Neural cell (in vitro differentiated cells): ENCODE measurements at regions not wholly inside any gene's neighbourhood (a gene's known extent, or its start where the extent isn't known, plus 50 kb on each side); places are given as distances from the start of the nearest gene placed in this dataset.

Experiments
- MXI1 ChIP-seq: fragments of 450-650 bp; conservative IDR thresholded peaks from 2 replicates; pipeline ENCODE4 v1.6.1; 2014; ENCODE audit warnings: antibody characterized with exemption, mild to moderate bottlenecking; ENCODE audit not compliant: poor library complexity, severe bottlenecking
- POLR2AphosphoS5 ChIP-seq: IDR thresholded peaks from 2 replicates; pipeline ENCODE4 v1.6.1; 2012
- RAD21 ChIP-seq: fragments of 450-650 bp; conservative IDR thresholded peaks from 2 replicates; pipeline ENCODE4 v1.6.1; 2014; ENCODE audit warnings: antibody characterized with exemption, mild to moderate bottlenecking, moderate library complexity
- TF ChIP-seq, protein P1 (sequence below): fragments of 450-650 bp; IDR thresholded peaks from 2 replicates; pipeline ENCODE4 v1.5.1; 2014; ENCODE audit warnings: antibody characterized with exemption, mild to moderate bottlenecking, moderate library complexity; ENCODE audit not compliant: poor library complexity, severe bottlenecking
- TF ChIP-seq, protein P2 (sequence below): IDR thresholded peaks from 2 replicates; pipeline ENCODE4 v1.6.1; 2012; ENCODE audit warnings: borderline replicate concordance

DNA sequence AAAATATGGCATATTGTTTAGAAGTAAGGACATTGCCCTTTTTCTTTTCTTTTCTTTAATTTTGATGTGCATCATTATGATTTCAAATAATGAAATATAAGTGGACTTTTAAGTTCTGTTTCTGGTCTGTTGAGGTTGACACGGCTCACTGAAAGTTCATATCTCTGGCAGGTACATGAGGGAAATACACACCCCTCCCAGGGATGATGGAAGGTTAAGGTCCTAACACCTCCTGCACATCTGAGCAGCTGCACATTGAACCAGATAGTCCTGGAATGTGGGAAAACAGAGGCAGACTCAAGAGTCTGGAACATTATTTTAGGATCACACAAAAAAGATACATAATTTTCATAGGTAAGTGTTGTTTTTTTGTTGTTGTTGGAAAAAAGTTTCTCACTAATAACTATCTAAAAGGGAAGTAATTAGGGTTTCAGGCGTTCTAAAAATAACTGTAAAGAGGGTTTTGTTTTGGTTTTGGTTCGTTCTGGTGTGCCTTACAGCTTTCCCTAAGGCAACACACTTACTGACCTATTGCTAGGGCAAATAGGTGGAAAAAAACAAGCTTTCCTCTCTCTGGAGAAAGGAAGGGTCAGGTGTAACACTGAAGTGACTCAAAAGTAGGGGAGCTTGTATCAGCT, 201.2 kb upstream of the PRKCQ start:
- TF ChIP-seq RAD21: no peak
- no peak for TF ChIP-seq POLR2AphosphoS5
- TF ChIP-seq MXI1: no peak
- TF ChIP-seq, protein P1, sequence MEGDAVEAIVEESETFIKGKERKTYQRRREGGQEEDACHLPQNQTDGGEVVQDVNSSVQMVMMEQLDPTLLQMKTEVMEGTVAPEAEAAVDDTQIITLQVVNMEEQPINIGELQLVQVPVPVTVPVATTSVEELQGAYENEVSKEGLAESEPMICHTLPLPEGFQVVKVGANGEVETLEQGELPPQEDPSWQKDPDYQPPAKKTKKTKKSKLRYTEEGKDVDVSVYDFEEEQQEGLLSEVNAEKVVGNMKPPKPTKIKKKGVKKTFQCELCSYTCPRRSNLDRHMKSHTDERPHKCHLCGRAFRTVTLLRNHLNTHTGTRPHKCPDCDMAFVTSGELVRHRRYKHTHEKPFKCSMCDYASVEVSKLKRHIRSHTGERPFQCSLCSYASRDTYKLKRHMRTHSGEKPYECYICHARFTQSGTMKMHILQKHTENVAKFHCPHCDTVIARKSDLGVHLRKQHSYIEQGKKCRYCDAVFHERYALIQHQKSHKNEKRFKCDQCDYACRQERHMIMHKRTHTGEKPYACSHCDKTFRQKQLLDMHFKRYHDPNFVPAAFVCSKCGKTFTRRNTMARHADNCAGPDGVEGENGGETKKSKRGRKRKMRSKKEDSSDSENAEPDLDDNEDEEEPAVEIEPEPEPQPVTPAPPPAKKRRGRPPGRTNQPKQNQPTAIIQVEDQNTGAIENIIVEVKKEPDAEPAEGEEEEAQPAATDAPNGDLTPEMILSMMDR: no peak
- TF ChIP-seq, protein P2, sequence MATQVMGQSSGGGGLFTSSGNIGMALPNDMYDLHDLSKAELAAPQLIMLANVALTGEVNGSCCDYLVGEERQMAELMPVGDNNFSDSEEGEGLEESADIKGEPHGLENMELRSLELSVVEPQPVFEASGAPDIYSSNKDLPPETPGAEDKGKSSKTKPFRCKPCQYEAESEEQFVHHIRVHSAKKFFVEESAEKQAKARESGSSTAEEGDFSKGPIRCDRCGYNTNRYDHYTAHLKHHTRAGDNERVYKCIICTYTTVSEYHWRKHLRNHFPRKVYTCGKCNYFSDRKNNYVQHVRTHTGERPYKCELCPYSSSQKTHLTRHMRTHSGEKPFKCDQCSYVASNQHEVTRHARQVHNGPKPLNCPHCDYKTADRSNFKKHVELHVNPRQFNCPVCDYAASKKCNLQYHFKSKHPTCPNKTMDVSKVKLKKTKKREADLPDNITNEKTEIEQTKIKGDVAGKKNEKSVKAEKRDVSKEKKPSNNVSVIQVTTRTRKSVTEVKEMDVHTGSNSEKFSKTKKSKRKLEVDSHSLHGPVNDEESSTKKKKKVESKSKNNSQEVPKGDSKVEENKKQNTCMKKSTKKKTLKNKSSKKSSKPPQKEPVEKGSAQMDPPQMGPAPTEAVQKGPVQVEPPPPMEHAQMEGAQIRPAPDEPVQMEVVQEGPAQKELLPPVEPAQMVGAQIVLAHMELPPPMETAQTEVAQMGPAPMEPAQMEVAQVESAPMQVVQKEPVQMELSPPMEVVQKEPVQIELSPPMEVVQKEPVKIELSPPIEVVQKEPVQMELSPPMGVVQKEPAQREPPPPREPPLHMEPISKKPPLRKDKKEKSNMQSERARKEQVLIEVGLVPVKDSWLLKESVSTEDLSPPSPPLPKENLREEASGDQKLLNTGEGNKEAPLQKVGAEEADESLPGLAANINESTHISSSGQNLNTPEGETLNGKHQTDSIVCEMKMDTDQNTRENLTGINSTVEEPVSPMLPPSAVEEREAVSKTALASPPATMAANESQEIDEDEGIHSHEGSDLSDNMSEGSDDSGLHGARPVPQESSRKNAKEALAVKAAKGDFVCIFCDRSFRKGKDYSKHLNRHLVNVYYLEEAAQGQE: no peak
